ENCODE measurements at regions not wholly inside any gene's neighbourhood (a gene's known extent, or its start where the extent isn't known, plus 50 kb on each side); places are given as distances from the start of the nearest gene placed in this dataset.

- no peak overlapping the region for H2AFZ ChIP-seq (ENCODE audit: low read depth, low read length)
- no peaks in the 10 kb centered on the region for H4K20me1 ChIP-seq (replicated peaks; ENCODE audit: control insufficient read depth, extremely low read depth, insufficient read depth, low read length)
- H3K4me2 ChIP-seq (ENCODE audit: insufficient read depth, low read length): no peak overlapping the region
- ChIA-PET CTCF (interaction anchor here (0.6 to 1.6 kb wide), 3 partner anchors 14 to 1643 kb away, joined by 3 to 8 read pairs (median 3); no protein-coding TSS in a partner anchor), POLR2A (no interaction called here)
- H3K79me2 ChIP-seq (ENCODE audit: control insufficient read depth, insufficient read depth, low read length): no peaks in the 10 kb centered on the region
- no peak overlapping the region for H3K4me3 ChIP-seq (replicated peaks in 1 of 3; ENCODE audit: insufficient read depth in 1 of 3, low read depth in 1 of 3, low read length in 3 of 3)
- no peak overlapping the region for H3K27ac ChIP-seq (ENCODE audit: insufficient read depth, low read depth, low read length)
- no TSS peak for BruUV-seq (replicated peaks)
- no peak for DNase-seq (ENCODE audit: low read depth, low spot score)
- H3K36me3 ChIP-seq (ENCODE audit: control insufficient read depth in 2 of 2, extremely low read depth in 1 of 2, insufficient read depth in 2 of 2, low read length in 2 of 2): no peaks in the 10 kb centered on the region
- intact Hi-C loops (cut with micrococcal nuclease) (no loop called here), dilution Hi-C loops (cut with MboI; ENCODE audit: extremely low pct_ligation_motif_present, low sequenced_read_pairs) (no loop called here)
- H3K27me3 ChIP-seq (ENCODE audit: control insufficient read depth in 2 of 2, insufficient read depth in 2 of 2, low read length in 2 of 2): no peaks in the 10 kb centered on the region
- no peaks in the 10 kb centered on the region for H3K9me3 ChIP-seq (replicated peaks; ENCODE audit: control insufficient read depth, insufficient read depth, low read length)
- H3K9me1 ChIP-seq (replicated peaks; ENCODE audit: control insufficient read depth, extremely low read depth, insufficient read depth, low read length): peaks cover 5% of the 10 kb centered on the region
- no peak overlapping the region for H3K9ac ChIP-seq (replicated peaks; ENCODE audit: extremely low read depth, insufficient read depth, low read length)
- TF ChIP-seq EZH2 (IDR thresholded peaks at IDR 0.05; ENCODE audit: borderline replicate concordance, low read depth, low read length, severe bottlenecking): no peak
- TF ChIP-seq POLR2AphosphoS5 (IDR thresholded peaks at IDR 0.05; ENCODE audit: insufficient read depth, low read depth, low read length): no peak
- TF ChIP-seq FOS (IDR thresholded peaks at IDR 0.05; ENCODE audit: borderline replicate concordance, insufficient read depth, low read length): no peak
- no peak for TF ChIP-seq CTCF (IDR thresholded peaks at IDR 0.05; ENCODE audit: extremely low read depth in 1 of 2, insufficient read depth in 1 of 2, low read depth in 1 of 2, low read length in 2 of 2)
- TF ChIP-seq GATA2 (IDR thresholded peaks at IDR 0.05; ENCODE audit: insufficient read depth, insufficient read length, low read depth, low read length): no peak
- no peak for TF ChIP-seq MAX (IDR thresholded peaks at IDR 0.05; ENCODE audit: insufficient read depth, insufficient read length)
- no peak for TF ChIP-seq MYC (IDR thresholded peaks at IDR 0.05; ENCODE audit: low read depth, low read length)
- no peak for TF ChIP-seq JUN (IDR thresholded peaks at IDR 0.05; ENCODE audit: borderline replicate concordance, insufficient read depth, insufficient read length, low read depth)
- no peak for TF ChIP-seq POLR2A (IDR thresholded peaks at IDR 0.05; ENCODE audit: low read depth, low read length)
- no peak for FAIRE-seq
- no peaks in the 10 kb centered on the region for H3K4me1 ChIP-seq (ENCODE audit: control insufficient read depth, extremely low read depth, insufficient read depth, low read length)
These were observed 78.3 kb upstream of the POU5F2 start for GRCh38 chr5:93819668-93820067.

Measured in endothelial cell of umbilical vein (primary cell).